H9 (cell line): ENCODE measurements at regions not wholly inside any gene's neighbourhood (a gene's known extent, or its start where the extent isn't known, plus 50 kb on each side); places are given as distances from the start of the nearest gene placed in this dataset.

Experiments
- DNase-seq: peaks from one replicate; pipeline ENCODE4 v3.0.0-alpha.2; 2017
- H2AFZ ChIP-seq: one replicate; pipeline ENCODE4 v1.6.1; 2013; ENCODE audit warnings: mild to moderate bottlenecking, low read length, control low read depth, moderate library complexity
- H2AK5ac ChIP-seq: 2 replicates; pipeline ENCODE4 v1.6.1; 2013; ENCODE audit warnings: low read length, control low read depth, mixed read lengths; ENCODE audit not compliant: insufficient read length
- H2BK120ac ChIP-seq: one replicate; pipeline ENCODE4 v1.6.1; 2013; ENCODE audit warnings: low read depth, mild to moderate bottlenecking, low read length, control low read depth, inconsistent platforms; ENCODE audit not compliant: poor library complexity, severe bottlenecking
- H2BK12ac ChIP-seq: 2 replicates; pipeline ENCODE4 v1.6.1; 2013; ENCODE audit warnings: low read length, control low read depth, mixed read lengths, low read depth; ENCODE audit not compliant: insufficient read length
- H2BK15ac ChIP-seq: 2 replicates; pipeline ENCODE4 v1.6.1; 2013; ENCODE audit warnings: low read depth, low read length, control low read depth
- H2BK20ac ChIP-seq: one replicate; pipeline ENCODE4 v1.6.1; 2013; ENCODE audit warnings: low read depth, mild to moderate bottlenecking, low read length, control low read depth, inconsistent platforms; ENCODE audit not compliant: poor library complexity, severe bottlenecking
- H2BK5ac ChIP-seq: 2 replicates; pipeline ENCODE4 v1.6.1; 2013; ENCODE audit warnings: low read length, control low read depth, mixed read lengths; ENCODE audit not compliant: insufficient read length
- H3K14ac ChIP-seq: 2 replicates; pipeline ENCODE4 v1.6.1; 2013; ENCODE audit warnings: low read length, control low read depth; ENCODE audit not compliant: insufficient read depth
- H3K18ac ChIP-seq: 2 replicates; pipeline ENCODE4 v1.6.1; 2013; ENCODE audit warnings: low read depth, mild to moderate bottlenecking, mixed read lengths, low read length, control low read depth; ENCODE audit not compliant: insufficient read length
- H3K23ac ChIP-seq: 2 replicates; pipeline ENCODE4 v1.6.1; 2013; ENCODE audit warnings: low read length, control low read depth, mixed read lengths, low read depth; ENCODE audit not compliant: insufficient read length
- H3K23me2 ChIP-seq: 2 replicates; pipeline ENCODE4 v1.6.1; 2013; ENCODE audit warnings: low read depth, mild to moderate bottlenecking, mixed read lengths, low read length, control low read depth; ENCODE audit not compliant: insufficient read length, poor library complexity, severe bottlenecking
- H3K27ac ChIP-seq: 2 replicates; pipeline ENCODE4 v1.5.1; 2013; ENCODE audit warnings: low read length, control low read depth, mixed read lengths, low read depth; ENCODE audit not compliant: insufficient read length
- H3K27me3 ChIP-seq: 2 replicates; pipeline ENCODE4 v1.6.1; 2013; ENCODE audit warnings: low read length, control low read depth, inconsistent platforms; ENCODE audit not compliant: insufficient read depth
- H3K4ac ChIP-seq: 2 replicates; pipeline ENCODE4 v1.6.1; 2013; ENCODE audit warnings: low read depth, mild to moderate bottlenecking, control low read depth, inconsistent platforms, low read length, moderate library complexity
- H3K4me1 ChIP-seq: 2 replicates; pipeline ENCODE4 v1.6.1; 2013; ENCODE audit warnings: low read length, control low read depth, inconsistent platforms; ENCODE audit not compliant: insufficient read depth
- H3K4me2 ChIP-seq: 2 replicates; pipeline ENCODE4 v1.6.1; 2013; ENCODE audit warnings: low read length, control low read depth, mixed read lengths; ENCODE audit not compliant: insufficient read length, insufficient read depth
- H3K56ac ChIP-seq: 2 replicates; pipeline ENCODE4 v1.6.1; 2013; ENCODE audit warnings: low read depth, mild to moderate bottlenecking, mixed read lengths, low read length, control low read depth; ENCODE audit not compliant: insufficient read length
- H3K79me1 ChIP-seq: 2 replicates; pipeline ENCODE4 v1.6.1; 2013; ENCODE audit warnings: low read depth, mild to moderate bottlenecking, moderate library complexity, low read length, control low read depth, inconsistent platforms; ENCODE audit not compliant: insufficient read depth, poor library complexity, severe bottlenecking
- H3K79me2 ChIP-seq: 2 replicates; pipeline ENCODE4 v1.6.1; 2013; ENCODE audit warnings: low read length, control low read depth, inconsistent platforms; ENCODE audit not compliant: insufficient read depth
- H3K9ac ChIP-seq: 2 replicates; pipeline ENCODE4 v1.6.1; 2013; ENCODE audit warnings: low read length, control low read depth, mixed read lengths; ENCODE audit not compliant: insufficient read length; ENCODE audit errors: extremely low read depth
- H3K9me3 ChIP-seq: one replicate; pipeline ENCODE4 v1.6.1; 2013; ENCODE audit warnings: low read depth, low read length, inconsistent platforms; ENCODE audit not compliant: control insufficient read depth
- H3T11ph ChIP-seq: one replicate; pipeline ENCODE4 v1.6.1; 2013; ENCODE audit warnings: mild to moderate bottlenecking, low read length, control low read depth, inconsistent platforms
- H4K20me1 ChIP-seq: one replicate; pipeline ENCODE4 v1.6.1; 2013; ENCODE audit not compliant: control insufficient read depth, insufficient read length, insufficient read depth
- H4K5ac ChIP-seq: 2 replicates; pipeline ENCODE4 v1.6.1; 2013; ENCODE audit warnings: low read depth, mild to moderate bottlenecking, mixed read lengths, low read length, control low read depth; ENCODE audit not compliant: insufficient read length
- H4K8ac ChIP-seq: replicated peaks from 2 replicates; pipeline ENCODE4 v1.6.1; 2013; ENCODE audit warnings: low read length, control low read depth, mixed read lengths, low read depth; ENCODE audit not compliant: insufficient read length
- H4K91ac ChIP-seq: 2 replicates; pipeline ENCODE4 v1.6.1; 2013; ENCODE audit warnings: low read depth, mild to moderate bottlenecking, moderate library complexity, mixed read lengths, low read length, control low read depth; ENCODE audit not compliant: insufficient read length
- H3K27ac Mint-ChIP-seq, 3 experiments: 2 replicates in 2 of 3; 3 replicates in 1 of 3; pipeline ENCODE4 v1.8.0; 2020 to 2021; ENCODE audit warnings: mixed read lengths in 3 of 3, mild to moderate bottlenecking in 1 of 3, moderate library complexity in 1 of 3
- H3K27me3 Mint-ChIP-seq: 2 replicates; pipeline ENCODE4 v1.8.0; 2021; ENCODE audit warnings: low read depth, mild to moderate bottlenecking, moderate library complexity, mixed read lengths
- H3K36me3 Mint-ChIP-seq, 3 experiments: 2 replicates in 2 of 3; 3 replicates in 1 of 3; pipeline ENCODE4 v1.8.0; 2020 to 2021; ENCODE audit warnings: low read depth in 3 of 3, mixed read lengths in 3 of 3; ENCODE audit not compliant: insufficient read depth in 1 of 3
- H3K4me1 Mint-ChIP-seq, 2 experiments: 2 replicates each; pipeline ENCODE4 v1.8.0; 2020; ENCODE audit warnings: mixed read lengths in 2 of 2
- H3K4me3 Mint-ChIP-seq, 2 experiments: 2 replicates in 1 of 2; 3 replicates in 1 of 2; pipeline ENCODE4 v1.8.0; 2020 to 2021; ENCODE audit warnings: mild to moderate bottlenecking in 2 of 2, mixed read lengths in 2 of 2, moderate library complexity in 1 of 2
- H3K9me3 Mint-ChIP-seq, 2 experiments: 2 replicates in 1 of 2; 3 replicates in 1 of 2; pipeline ENCODE4 v1.8.0; 2020; ENCODE audit warnings: mild to moderate bottlenecking in 2 of 2, mixed read lengths in 2 of 2, moderate library complexity in 1 of 2
- WGBS: extraction: QIAGEN DNeasy Blood & Tissue Kit; methylation state at CpG from one replicate; pipeline ENCODE4 v1.1.7; 2013; ENCODE audit warnings: missing lambda C conversion rate, low lambda C conversion rate, mixed read lengths; ENCODE audit not compliant: insufficient read length; ENCODE audit errors: extremely low coverage; 5-methylcytosine and 5-hydroxymethylcytosine counted together
- TF ChIP-seq, protein P1 (sequence below): fragments of 200-600 bp; sonication (generic); conservative IDR thresholded peaks from 3 replicates; pipeline ENCODE4 v1.8.0; 2021; ENCODE audit warnings: antibody characterized with exemption, mild to moderate bottlenecking

GRCh38 chr14:83356080-83356479, 1822.4 kb upstream of the SEL1L start:
- no peaks in the 10 kb centered on the region for H4K20me1 ChIP-seq
- H2AFZ ChIP-seq, result no peak overlapping the region
- Mint-ChIP-seq H3K27ac (no peak overlapping the region), H3K36me3 (no peaks in the 10 kb centered on the region), H3K9me3 (no peaks in the 10 kb centered on the region), H3K27me3 (no peaks in the 10 kb centered on the region), H3K4me1 (no peaks in the 10 kb centered on the region), H3K4me3 (no peak overlapping the region)
- H4K8ac ChIP-seq, result no peak overlapping the region
- TF ChIP-seq, protein P1, sequence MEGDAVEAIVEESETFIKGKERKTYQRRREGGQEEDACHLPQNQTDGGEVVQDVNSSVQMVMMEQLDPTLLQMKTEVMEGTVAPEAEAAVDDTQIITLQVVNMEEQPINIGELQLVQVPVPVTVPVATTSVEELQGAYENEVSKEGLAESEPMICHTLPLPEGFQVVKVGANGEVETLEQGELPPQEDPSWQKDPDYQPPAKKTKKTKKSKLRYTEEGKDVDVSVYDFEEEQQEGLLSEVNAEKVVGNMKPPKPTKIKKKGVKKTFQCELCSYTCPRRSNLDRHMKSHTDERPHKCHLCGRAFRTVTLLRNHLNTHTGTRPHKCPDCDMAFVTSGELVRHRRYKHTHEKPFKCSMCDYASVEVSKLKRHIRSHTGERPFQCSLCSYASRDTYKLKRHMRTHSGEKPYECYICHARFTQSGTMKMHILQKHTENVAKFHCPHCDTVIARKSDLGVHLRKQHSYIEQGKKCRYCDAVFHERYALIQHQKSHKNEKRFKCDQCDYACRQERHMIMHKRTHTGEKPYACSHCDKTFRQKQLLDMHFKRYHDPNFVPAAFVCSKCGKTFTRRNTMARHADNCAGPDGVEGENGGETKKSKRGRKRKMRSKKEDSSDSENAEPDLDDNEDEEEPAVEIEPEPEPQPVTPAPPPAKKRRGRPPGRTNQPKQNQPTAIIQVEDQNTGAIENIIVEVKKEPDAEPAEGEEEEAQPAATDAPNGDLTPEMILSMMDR, result no peak
- H3K23ac ChIP-seq, result no peak overlapping the region
- no peaks in the 10 kb centered on the region for H3K27me3 ChIP-seq
- no peak overlapping the region for H3K14ac ChIP-seq
- no peak overlapping the region for H2BK20ac ChIP-seq
- H3K4me2 ChIP-seq, result no peak overlapping the region
- no peak overlapping the region for H3K9ac ChIP-seq
- no peak for DNase-seq
- H3K4me1 ChIP-seq, result no peaks in the 10 kb centered on the region
- no peak overlapping the region for H2BK15ac ChIP-seq
- no peaks in the 10 kb centered on the region for H3K79me1 ChIP-seq
- WGBS, result no CpG with 5 or more reads among the region's 5 CpGs
- no peak overlapping the region for H2BK120ac ChIP-seq
- no peak overlapping the region for H3K56ac ChIP-seq
- H2BK5ac ChIP-seq, result no peak overlapping the region
- H4K5ac ChIP-seq, result no peak overlapping the region
- H2AK5ac ChIP-seq, result no peak overlapping the region
- no peaks in the 10 kb centered on the region for H3K79me2 ChIP-seq
- H3K18ac ChIP-seq, result no peak overlapping the region
- H4K91ac ChIP-seq, result no peak overlapping the region
- no peak overlapping the region for H3K27ac ChIP-seq
- no peaks in the 10 kb centered on the region for H3K9me3 ChIP-seq
- no peak overlapping the region for H3T11ph ChIP-seq
- no peak overlapping the region for H3K4ac ChIP-seq
- no peaks in the 10 kb centered on the region for H3K23me2 ChIP-seq
- H2BK12ac ChIP-seq, result no peak overlapping the region
